Pulmonary artery endothelial cell (primary cell): ENCODE measurements at regions not wholly inside any gene's neighbourhood (a gene's known extent, or its start where the extent isn't known, plus 50 kb on each side); places are given as distances from the start of the nearest gene placed in this dataset.
"Not testable (repeated sequence)": the region's sequence is repeated elsewhere in the genome, so short reads cannot be mapped to it uniquely, and the experiment has no call there.

Experiments
- DNase-seq: peaks from one replicate; pipeline ENCODE4 v3.0.0-alpha.2; 2011; ENCODE audit warnings: low read depth, low spot score

GRCh38 chr20:1754749-1755148, 97.2 kb upstream of the SIRPG start:
- DNase-seq: no peak

GRCh38 chr20:1754306-1754705, 96.7 kb upstream of the SIRPG start:
- no peak for DNase-seq

GRCh38 chr20:1752045-1752444, 94.5 kb upstream of the SIRPG start:
- no peak for DNase-seq

GRCh38 chr20:1748777-1749176, 91.2 kb upstream of the SIRPG start:
- DNase-seq: no peak

GRCh38 chr20:1747953-1748577, 90.5 kb upstream of the SIRPG start:
- DNase-seq: no peak

- not testable (repeated sequence) for DNase-seq
These were observed 84.5 kb upstream of the SIRPG start for GRCh38 chr20:1742049-1742434.

GRCh38 chr20:1741309-1742048, 83.9 kb upstream of the SIRPG start:
- DNase-seq: no peak

GRCh38 chr20:1737134-1737533, 79.6 kb upstream of the SIRPG start:
- no peak for DNase-seq

GRCh38 chr20:1735417-1736089, 78.0 kb upstream of the SIRPG start:
- DNase-seq: no peak

- DNase-seq: no peak
These were observed 76.8 kb upstream of the SIRPG start for GRCh38 chr20:1734269-1734858.

- not testable (repeated sequence) for DNase-seq
These were observed 74.3 kb upstream of the SIRPG start for GRCh38 chr20:1731828-1732375.

GRCh38 chr20:1730981-1731711, 73.6 kb upstream of the SIRPG start:
- not testable (repeated sequence) for DNase-seq

- DNase-seq: not testable (repeated sequence)
These were observed 69.7 kb upstream of the SIRPG start for GRCh38 chr20:1727303-1727702.

GRCh38 chr20:1724901-1725300, 67.3 kb upstream of the SIRPG start:
- no peak for DNase-seq

- DNase-seq: no peak
These were observed 65.0 kb upstream of the SIRPG start for GRCh38 chr20:1722513-1723050.

GRCh38 chr20:1721687-1722512, 64.3 kb upstream of the SIRPG start:
- DNase-seq: no peak

GRCh38 chr20:1720845-1721475, 63.4 kb upstream of the SIRPG start:
- DNase-seq: no peak

GRCh38 chr20:1720226-1720625, 62.6 kb upstream of the SIRPG start:
- DNase-seq: no peak

GRCh38 chr20:1718604-1719384, 61.2 kb upstream of the SIRPG start:
- no peak for DNase-seq
